ENCODE measurements at regions not wholly inside any gene's neighbourhood (a gene's known extent, or its start where the extent isn't known, plus 50 kb on each side); places are given as distances from the start of the nearest gene placed in this dataset.

GRCh38 chr5:130995851-130996250 is 169.2 kb downstream of the HINT1 start:
- TF ChIP-seq CTCF (IDR thresholded peaks at IDR 0.05; ENCODE audit: low read depth, low read length): no peak
- H3K4me1 ChIP-seq: no peaks in the 10 kb centered on the region

GRCh38 chr5:130995254-130995515 is 169.9 kb downstream of the HINT1 start:
- Histone ChIP-seq H3K4me3 (ENCODE audit: low read depth, low read length) (no peak overlapping the region), H3K27me3 (no peaks in the 10 kb centered on the region), H3K4me1 (no peaks in the 10 kb centered on the region), H3K9me3 (no peaks in the 10 kb centered on the region), H3K36me3 (no peaks in the 10 kb centered on the region)
- no peak for TF ChIP-seq CTCF (IDR thresholded peaks at IDR 0.05; ENCODE audit: low read depth, low read length)
- DNase-seq: no peak

More at GRCh38 chr5:130995851-130996250, 169.2 kb downstream of the HINT1 start:
- no peak for DNase-seq
- H3K27me3 ChIP-seq: no peaks in the 10 kb centered on the region
- H3K4me3 ChIP-seq (ENCODE audit: low read depth, low read length): no peak overlapping the region
- H3K36me3 ChIP-seq: no peaks in the 10 kb centered on the region
- H3K9me3 ChIP-seq: no peaks in the 10 kb centered on the region

- DNase-seq: no peak
- no peaks in the 10 kb centered on the region for H3K9me3 ChIP-seq
- no peaks in the 10 kb centered on the region for H3K4me1 ChIP-seq
- no peaks in the 10 kb centered on the region for H3K36me3 ChIP-seq
- H3K27me3 ChIP-seq: no peaks in the 10 kb centered on the region
- no peak overlapping the region for H3K4me3 ChIP-seq (ENCODE audit: low read depth, low read length)
- TF ChIP-seq CTCF (IDR thresholded peaks at IDR 0.05; ENCODE audit: low read depth, low read length): no peak
These were observed 170.4 kb downstream of the HINT1 start for GRCh38 chr5:130994496-130995253.

- no peak for TF ChIP-seq CTCF (IDR thresholded peaks at IDR 0.05; ENCODE audit: low read depth, low read length)
- Histone ChIP-seq H3K4me1 (no peaks in the 10 kb centered on the region), H3K27me3 (no peaks in the 10 kb centered on the region), H3K9me3 (no peaks in the 10 kb centered on the region), H3K36me3 (no peaks in the 10 kb centered on the region), H3K4me3 (ENCODE audit: low read depth, low read length) (no peak overlapping the region)
- no peak for DNase-seq
These were observed 172.4 kb downstream of the HINT1 start for GRCh38 chr5:130992621-130993020.

GRCh38 chr5:130992095-130992494 is 173.0 kb downstream of the HINT1 start:
- Histone ChIP-seq H3K36me3 (no peaks in the 10 kb centered on the region), H3K4me1 (no peaks in the 10 kb centered on the region), H3K4me3 (ENCODE audit: low read depth, low read length) (no peak overlapping the region), H3K27me3 (no peaks in the 10 kb centered on the region), H3K9me3 (no peaks in the 10 kb centered on the region)
- no peak for TF ChIP-seq CTCF (IDR thresholded peaks at IDR 0.05; ENCODE audit: low read depth, low read length)
- no peak for DNase-seq

GRCh38 chr5:130985776-130986175 is 179.3 kb downstream of the HINT1 start:
- no peak overlapping the region for H3K4me3 ChIP-seq (ENCODE audit: low read depth, low read length)
- DNase-seq: no peak
- no peaks in the 10 kb centered on the region for H3K36me3 ChIP-seq
- no peak for TF ChIP-seq CTCF (IDR thresholded peaks at IDR 0.05; ENCODE audit: low read depth, low read length)
- no peaks in the 10 kb centered on the region for H3K9me3 ChIP-seq
- H3K4me1 ChIP-seq: no peaks in the 10 kb centered on the region
- H3K27me3 ChIP-seq: no peaks in the 10 kb centered on the region

Measured in BE2C (cell line).